Right atrium auricular region (tissue), 2 donors: ENCODE measurements at regions not wholly inside any gene's neighbourhood (a gene's known extent, or its start where the extent isn't known, plus 50 kb on each side); places are given as distances from the start of the nearest gene placed in this dataset.

Experiments used
- DNase-seq: peaks from one replicate; pipeline ENCODE4 v3.0.0-alpha.2; 2019; ENCODE audit warnings: low spot score
- H3K27ac ChIP-seq, 2 donors: fragments of 200-600 bp; sonication (generic); 1 replicate in 1 of 2; 2 replicates in 1 of 2; pipeline ENCODE4 v1.5.1; 2016 to 2019
- H3K27me3 ChIP-seq, 2 donors: fragments of 200-600 bp; sonication (generic); one replicate each; pipeline versions ENCODE4 v1.5.1 to v1.6.0; 2017 to 2019
- H3K36me3 ChIP-seq: fragments of 200-600 bp; sonication (generic); one replicate; pipeline ENCODE4 v1.5.1; 2016
- H3K4me1 ChIP-seq, 2 donors: fragments of 200-600 bp; sonication (generic); one replicate each; pipeline versions ENCODE4 v1.5.1 to v1.6.0; 2017 to 2019
- H3K4me3 ChIP-seq, 2 donors: fragments of 200-600 bp; sonication (generic); 1 replicate in 1 of 2; 2 replicates in 1 of 2; pipeline ENCODE4 v1.5.1; 2017 to 2019; ENCODE audit warnings: mild to moderate bottlenecking in 1 of 2, moderate library complexity in 1 of 2
- H3K9me3 ChIP-seq, 2 donors: fragments of 200-600 bp; sonication (generic); one replicate each; pipeline ENCODE4 v1.5.1; 2019
- CTCF ChIP-seq, 2 donors: fragments of 200-600 bp; sonication (generic); IDR thresholded peaks; one replicate each; pipeline ENCODE4 v1.5.1; 2019; ENCODE audit warnings: antibody characterized with exemption in 2 of 2

DNA sequence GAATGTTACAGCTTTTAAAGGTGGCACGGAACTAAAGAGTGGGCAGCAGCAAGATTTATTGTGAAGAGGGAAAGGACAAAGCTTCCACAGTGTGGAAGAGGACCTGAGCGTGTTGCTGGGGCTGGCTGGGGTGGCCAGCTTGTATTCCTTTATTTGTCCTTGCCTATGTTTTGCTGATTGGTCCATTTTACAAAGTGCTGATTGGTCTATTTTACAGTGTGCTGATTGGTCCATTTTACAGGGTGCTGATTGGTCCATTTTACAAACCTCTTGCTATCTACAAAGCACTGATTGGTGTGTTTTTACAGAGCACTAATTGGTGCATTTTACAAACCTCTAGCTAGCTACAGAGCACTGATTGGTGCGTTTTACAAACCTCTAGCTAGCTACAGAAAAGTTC lies 109.7 kb upstream of the DDX18 start:
- Histone ChIP-seq H3K4me3 (no peak overlapping the region), H3K36me3 (no peaks in the 10 kb centered on the region), H3K9me3 (no peaks in the 10 kb centered on the region), H3K27me3 (no peaks in the 10 kb centered on the region), H3K4me1 (no peaks in the 10 kb centered on the region), H3K27ac (no peak overlapping the region)
- TF ChIP-seq CTCF (IDR thresholded peaks at IDR 0.05): no peak
- no peak for DNase-seq

DNA sequence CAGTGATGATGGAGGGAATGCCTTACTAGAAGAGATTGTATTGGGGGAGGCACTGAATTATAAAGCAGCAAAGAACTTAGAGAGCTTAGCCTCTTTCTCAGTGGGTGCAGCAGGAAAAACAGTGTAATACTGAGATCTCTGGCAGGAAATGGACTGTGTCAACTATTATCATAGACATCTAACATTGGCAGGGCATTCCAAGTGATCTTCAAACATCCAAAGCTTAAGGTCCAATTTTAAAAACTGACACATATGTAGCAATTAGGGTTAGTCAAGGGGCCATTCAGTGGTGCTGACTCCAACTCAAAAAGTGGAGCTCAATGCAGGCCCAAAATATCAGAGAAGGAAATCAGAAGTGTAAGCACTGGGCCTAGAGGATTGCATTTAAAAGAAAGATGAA lies 106.6 kb upstream of the DDX18 start:
- no peaks in the 10 kb centered on the region for H3K27me3 ChIP-seq
- DNase-seq: no peak
- H3K4me1 ChIP-seq: no peaks in the 10 kb centered on the region
- TF ChIP-seq CTCF (IDR thresholded peaks at IDR 0.05): no peak
- H3K36me3 ChIP-seq: no peaks in the 10 kb centered on the region
- no peak overlapping the region for H3K27ac ChIP-seq
- H3K4me3 ChIP-seq: no peak overlapping the region
- no peaks in the 10 kb centered on the region for H3K9me3 ChIP-seq

DNA sequence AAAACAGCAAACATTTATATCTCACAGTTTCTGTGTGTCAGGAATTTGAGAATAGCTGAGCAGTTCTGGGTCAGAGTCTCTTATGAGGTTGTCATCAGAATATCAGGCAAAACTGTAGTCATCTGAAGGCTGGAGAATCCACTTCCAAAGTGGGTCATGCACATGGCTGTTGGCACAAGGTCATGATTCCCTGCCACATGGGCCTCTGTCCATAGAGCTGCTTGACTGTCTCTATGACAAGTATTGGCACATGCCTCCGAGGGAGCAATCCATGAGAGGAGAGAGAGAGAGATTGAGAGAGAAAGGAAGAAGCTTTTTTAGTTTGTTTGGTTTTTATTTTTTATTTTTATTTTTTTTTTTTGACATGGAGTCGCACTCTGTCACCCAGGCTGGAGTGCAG lies 101.8 kb upstream of the DDX18 start:
- Histone ChIP-seq H3K9me3 (no peaks in the 10 kb centered on the region), H3K4me1 (no peaks in the 10 kb centered on the region), H3K36me3 (no peaks in the 10 kb centered on the region), H3K27ac (no peak overlapping the region), H3K27me3 (no peaks in the 10 kb centered on the region), H3K4me3 (no peak overlapping the region)
- TF ChIP-seq CTCF (IDR thresholded peaks at IDR 0.05): no peak
- no peak for DNase-seq

DNA sequence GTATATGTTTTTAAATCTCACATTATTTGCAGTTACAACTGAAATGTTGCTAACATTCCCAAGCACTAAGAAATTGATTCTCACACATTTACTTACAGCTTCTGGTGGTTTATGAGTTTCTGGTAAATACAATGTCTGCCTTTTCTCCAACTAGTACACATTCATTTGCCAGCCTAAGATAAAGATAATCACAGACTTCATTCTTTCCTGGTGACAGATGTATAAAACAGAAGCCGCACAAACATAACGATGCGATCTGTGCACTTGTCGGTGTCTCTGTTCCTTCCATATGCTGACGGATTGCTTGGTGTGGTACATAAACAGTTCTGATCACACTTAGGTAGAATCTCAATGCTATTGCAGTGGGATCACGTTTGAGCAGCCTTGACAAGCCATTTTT lies 100.4 kb upstream of the DDX18 start:
- Histone ChIP-seq H3K36me3 (no peaks in the 10 kb centered on the region), H3K9me3 (no peaks in the 10 kb centered on the region), H3K27ac (no peak overlapping the region), H3K27me3 (no peaks in the 10 kb centered on the region), H3K4me3 (no peak overlapping the region), H3K4me1 (no peaks in the 10 kb centered on the region)
- no peak for DNase-seq
- TF ChIP-seq CTCF (IDR thresholded peaks at IDR 0.05): no peak

DNA sequence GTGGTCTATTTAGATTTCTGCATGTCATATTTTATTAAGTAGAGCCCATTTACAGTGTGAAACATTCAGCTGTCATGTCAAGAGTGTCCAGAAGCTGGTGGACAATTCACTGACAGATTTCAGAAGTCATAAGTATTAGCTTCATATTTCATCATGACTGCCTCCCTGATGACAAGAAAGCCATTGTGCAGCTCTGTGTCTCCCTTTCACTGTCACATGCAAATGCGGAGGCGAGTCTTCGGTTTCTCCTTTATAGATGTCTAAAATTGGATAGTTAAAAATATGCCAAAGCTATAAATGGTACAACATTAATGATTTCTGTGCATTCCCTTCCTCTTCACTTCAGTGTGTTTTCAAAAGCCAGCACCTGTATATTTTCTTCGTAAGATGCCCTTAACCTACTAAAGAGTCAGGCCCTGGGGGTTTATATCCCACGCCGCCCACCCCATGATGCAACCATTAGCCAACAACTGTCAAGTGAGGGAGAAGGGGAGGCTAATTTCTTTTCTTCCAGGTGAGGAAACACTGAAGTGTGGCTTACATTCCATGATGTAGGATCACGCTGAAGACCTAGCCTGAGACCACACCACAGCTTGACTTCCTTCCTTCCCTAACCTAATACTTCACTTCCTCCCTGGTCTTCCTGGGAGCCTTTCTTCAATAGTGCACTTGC lies 99.6 kb upstream of the DDX18 start:
- Histone ChIP-seq H3K27ac (no peak overlapping the region), H3K36me3 (no peaks in the 10 kb centered on the region), H3K9me3 (no peaks in the 10 kb centered on the region), H3K4me3 (no peak overlapping the region), H3K4me1 (no peaks in the 10 kb centered on the region), H3K27me3 (no peaks in the 10 kb centered on the region)
- no peak for TF ChIP-seq CTCF (IDR thresholded peaks at IDR 0.05)
- DNase-seq: no peak

DNA sequence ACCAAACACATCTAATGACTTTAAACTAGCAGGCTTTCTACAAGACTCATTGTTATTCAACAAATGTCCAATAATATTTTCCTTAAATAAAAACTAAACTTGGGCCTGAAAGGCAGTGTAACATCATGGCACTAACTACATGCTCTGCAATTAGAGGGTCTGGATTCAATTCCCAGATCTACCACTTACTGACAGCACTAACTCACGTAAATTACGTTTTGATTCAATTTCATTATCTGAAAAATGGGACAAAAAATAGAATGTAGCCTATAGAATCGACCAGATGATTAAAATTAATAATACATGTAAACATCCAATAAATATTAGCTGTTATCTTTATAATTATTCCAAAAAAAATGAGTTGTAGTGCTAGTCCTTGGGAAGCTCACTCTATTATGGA lies 98.0 kb upstream of the DDX18 start:
- Histone ChIP-seq H3K9me3 (no peaks in the 10 kb centered on the region), H3K36me3 (no peaks in the 10 kb centered on the region), H3K27me3 (no peaks in the 10 kb centered on the region), H3K4me3 (no peak overlapping the region), H3K4me1 (no peaks in the 10 kb centered on the region), H3K27ac (no peak overlapping the region)
- no peak for TF ChIP-seq CTCF (IDR thresholded peaks at IDR 0.05)
- DNase-seq: no peak
